A549 (cell line): ENCODE measurements at regions not wholly inside any gene's neighbourhood (a gene's known extent, or its start where the extent isn't known, plus 50 kb on each side); places are given as distances from the start of the nearest gene placed in this dataset.
"Not testable (repeated sequence)": the region's sequence is repeated elsewhere in the genome, so short reads cannot be mapped to it uniquely, and the experiment has no call there.

Experiments
- CTCF ChIP-seq: fragments of >200 bp; sonication (Bioruptor Twin); formaldehyde crosslinking; IDR thresholded peaks from 3 replicates; pipeline ENCODE4 v1.5.1; 2016
- EHMT2 ChIP-seq: fragments of 200-600 bp; sonication (generic); IDR thresholded peaks from 2 replicates; pipeline ENCODE4 v1.6.1; 2016; ENCODE audit warnings: antibody characterized with exemption, low read depth, mild to moderate bottlenecking, moderate library complexity
- EP300 ChIP-seq, 2 experiments: fragments of >200 bp; sonication (Bioruptor Twin); formaldehyde crosslinking; IDR thresholded peaks; 2 replicates in 1 of 2; 3 replicates in 1 of 2; pipeline ENCODE4 v1.6.1; 2016 to 2017
- MYC ChIP-seq: IDR thresholded peaks from 2 replicates; pipeline ENCODE4 v1.6.1; 2012; ENCODE audit warnings: mild to moderate bottlenecking, inconsistent platforms, low read length, improper control_type of control experiment, borderline replicate concordance
- RNF2 ChIP-seq: fragments of 200-600 bp; sonication (generic); IDR thresholded peaks from 2 replicates; pipeline ENCODE4 v1.6.1; 2016; ENCODE audit warnings: low read depth, mild to moderate bottlenecking, antibody characterized with exemption, moderate library complexity, borderline replicate concordance
- ZFP36 ChIP-seq: fragments of 450-650 bp; IDR thresholded peaks from 2 replicates; pipeline ENCODE4 v1.6.1; 2014; ENCODE audit warnings: borderline replicate concordance; ENCODE audit not compliant: partially characterized antibody

DNA sequence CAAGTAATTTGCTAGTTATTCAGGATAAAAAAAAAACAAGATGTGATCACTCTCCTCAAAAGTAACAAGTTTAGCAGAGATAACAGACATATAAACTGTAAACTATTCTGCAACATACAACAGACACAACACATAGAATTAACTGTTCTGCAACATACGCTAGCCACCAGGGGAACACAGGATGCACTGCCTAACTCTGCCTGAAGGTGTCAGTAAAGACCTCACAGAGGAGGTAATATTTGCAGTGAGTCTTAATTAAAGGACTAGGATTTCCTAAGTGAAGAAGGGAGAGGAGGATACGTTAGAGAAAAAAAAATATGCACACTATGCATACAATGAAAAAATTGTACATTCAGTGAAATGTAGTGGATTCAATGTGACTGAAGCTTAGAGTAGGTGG lies 129.6 kb downstream of the NBPF8 start:
- not testable (repeated sequence) for TF ChIP-seq MYC; RNF2; EHMT2; ZFP36; EP300 (IDR thresholded peaks at IDR 0.05)
- 0 out of 3 replicates have a peak, but pooled peaks have one; percentile 8 for TF ChIP-seq CTCF
